ENCODE measurements at regions not wholly inside any gene's neighbourhood (a gene's known extent, or its start where the extent isn't known, plus 50 kb on each side); places are given as distances from the start of the nearest gene placed in this dataset.
"Not testable (repeated sequence)": the region's sequence is repeated elsewhere in the genome, so short reads cannot be mapped to it uniquely, and the experiment has no call there.

DNA sequence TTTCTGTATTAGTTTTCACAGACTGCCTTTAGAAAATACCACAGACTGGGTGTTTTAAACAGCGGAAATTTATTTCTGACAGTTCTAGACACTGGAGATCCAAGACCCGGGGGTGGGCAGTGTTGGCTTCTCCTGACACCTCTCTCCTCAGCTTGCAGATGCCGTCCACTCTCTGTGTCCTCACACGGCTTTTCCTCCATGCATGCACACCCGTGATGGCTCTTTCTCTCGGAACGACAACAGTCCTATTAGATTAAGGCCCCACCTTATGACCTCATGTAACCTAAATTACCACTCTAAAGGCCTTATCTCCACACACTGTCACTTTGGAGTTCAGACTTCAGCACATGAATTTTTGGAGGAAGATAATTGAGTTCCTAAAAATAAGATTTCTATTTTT, 142.9 kb upstream of the VWC2 start:
- DNase-seq = no peak
- Mint-ChIP-seq H3K9me3 (no peaks in the 10 kb centered on the region), H3K36me3 (no peaks in the 10 kb centered on the region), H3K4me3 (no peak overlapping the region), H3K4me1 (no peaks in the 10 kb centered on the region), H3K27ac (no peak overlapping the region), H3K27me3 (no peaks in the 10 kb centered on the region)
- CTCF ChIA-PET = no interaction called here

DNA sequence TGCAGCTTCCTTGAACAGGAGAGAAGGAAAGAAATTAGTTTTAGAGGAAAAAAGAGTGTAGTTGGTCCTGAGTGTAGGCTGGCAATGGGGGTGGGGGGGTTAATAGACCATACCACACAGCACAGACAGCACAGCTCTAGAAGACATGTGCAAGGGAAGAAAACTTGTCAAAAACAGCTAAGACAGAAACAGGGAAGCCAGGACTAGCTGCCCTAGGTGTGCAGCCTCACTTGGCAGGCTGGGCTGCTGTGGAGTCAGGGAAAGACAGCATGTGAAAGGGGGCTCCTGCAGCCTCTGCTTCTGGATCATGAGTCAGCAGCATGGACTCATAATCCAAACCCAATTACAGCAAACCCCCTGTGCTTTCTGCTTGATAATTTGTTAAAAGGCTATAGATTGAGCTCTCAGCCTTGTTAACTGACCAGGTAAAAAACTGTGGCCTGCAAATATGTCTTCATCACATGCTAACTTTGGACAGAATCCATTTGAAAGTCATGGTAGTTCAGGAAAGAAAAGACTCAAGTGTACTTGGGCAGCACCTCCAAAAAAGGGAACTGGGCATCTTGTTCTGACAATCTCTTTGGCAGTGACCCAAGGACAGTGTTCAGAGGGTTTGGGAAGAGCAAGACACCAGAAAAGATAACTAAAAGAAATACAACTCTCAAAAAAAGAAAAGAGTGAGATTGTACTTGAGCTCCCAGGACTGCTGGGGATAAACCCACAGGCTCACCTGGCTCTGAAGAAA, 142.2 kb upstream of the VWC2 start:
- Mint-ChIP-seq H3K27me3 (no peaks in the 10 kb centered on the region), H3K4me3 (no peak overlapping the region), H3K36me3 (no peaks in the 10 kb centered on the region), H3K9me3 (no peaks in the 10 kb centered on the region), H3K4me1 (no peaks in the 10 kb centered on the region), H3K27ac (no peak overlapping the region)
- CTCF ChIA-PET = no interaction called here
- DNase-seq = no peak

DNA sequence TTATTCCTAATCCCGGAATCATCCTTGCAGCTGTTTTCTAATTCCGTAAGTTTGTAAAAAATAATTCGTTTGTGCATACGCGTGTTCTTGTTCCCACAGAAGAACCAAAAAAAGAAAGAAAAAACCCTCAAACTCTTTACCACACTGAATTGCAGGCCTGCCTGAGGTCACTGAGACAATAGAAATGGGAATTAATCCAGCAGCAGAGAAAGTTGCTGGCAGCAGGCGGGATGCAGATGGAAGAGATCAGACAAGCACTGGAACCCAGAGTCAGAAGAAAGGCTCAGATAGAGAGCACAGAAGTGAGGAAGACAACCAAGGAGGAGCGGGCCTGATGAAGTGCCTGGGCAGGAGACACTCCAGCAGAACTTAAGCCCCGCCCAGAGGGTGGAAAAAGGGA, 141.5 kb upstream of the VWC2 start:
- CTCF ChIA-PET = no interaction called here
- H3K27ac Mint-ChIP-seq = no peak overlapping the region
- no peaks in the 10 kb centered on the region for H3K4me1 Mint-ChIP-seq
- no peaks in the 10 kb centered on the region for H3K36me3 Mint-ChIP-seq
- H3K4me3 Mint-ChIP-seq = no peak overlapping the region
- H3K27me3 Mint-ChIP-seq = no peaks in the 10 kb centered on the region
- no peaks in the 10 kb centered on the region for H3K9me3 Mint-ChIP-seq
- DNase-seq = no peak

DNA sequence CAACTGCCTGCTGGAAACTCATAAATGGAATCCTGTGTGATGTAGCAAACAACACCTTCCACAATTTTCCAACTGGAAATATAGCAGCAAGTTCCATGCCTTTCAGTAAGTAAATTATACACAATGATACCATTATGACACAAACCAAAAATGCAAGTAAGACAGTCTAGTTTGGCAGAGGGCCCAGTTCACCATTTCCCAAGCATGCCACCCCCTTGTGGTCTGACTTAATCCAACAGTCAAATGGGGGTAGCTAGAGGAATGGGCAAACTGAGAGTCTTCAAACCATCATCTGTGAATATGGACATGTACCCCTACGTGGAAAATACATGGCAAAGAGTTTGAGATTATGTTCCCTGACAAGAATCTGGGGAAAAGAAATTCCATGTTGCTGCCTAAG, 137.6 kb upstream of the VWC2 start:
- Mint-ChIP-seq H3K9me3 (no peaks in the 10 kb centered on the region), H3K27me3 (no peaks in the 10 kb centered on the region), H3K27ac (no peak overlapping the region), H3K36me3 (no peaks in the 10 kb centered on the region), H3K4me1 (no peaks in the 10 kb centered on the region), H3K4me3 (no peak overlapping the region)
- CTCF ChIA-PET = no interaction called here
- no peak for DNase-seq

DNA sequence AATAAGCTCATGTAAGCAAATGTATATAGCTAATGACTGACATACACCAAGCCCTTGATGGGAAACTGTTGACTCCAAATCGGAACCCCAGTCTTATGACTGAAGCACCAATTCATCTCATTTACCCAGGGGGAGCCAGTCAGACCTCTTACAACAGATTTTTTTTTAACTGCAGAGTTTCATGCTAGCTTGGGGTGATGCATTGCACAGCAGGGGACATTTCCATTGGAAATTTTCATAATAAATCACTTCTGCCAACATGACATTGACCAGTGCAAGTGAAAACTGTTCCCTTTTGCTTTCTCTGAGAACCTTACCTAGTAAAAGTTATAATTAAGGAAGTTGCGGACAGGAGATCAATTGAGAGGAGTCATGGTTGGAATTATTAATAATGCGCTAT, 137.0 kb upstream of the VWC2 start:
- H3K9me3 Mint-ChIP-seq = no peaks in the 10 kb centered on the region
- CTCF ChIA-PET = no interaction called here

DNA sequence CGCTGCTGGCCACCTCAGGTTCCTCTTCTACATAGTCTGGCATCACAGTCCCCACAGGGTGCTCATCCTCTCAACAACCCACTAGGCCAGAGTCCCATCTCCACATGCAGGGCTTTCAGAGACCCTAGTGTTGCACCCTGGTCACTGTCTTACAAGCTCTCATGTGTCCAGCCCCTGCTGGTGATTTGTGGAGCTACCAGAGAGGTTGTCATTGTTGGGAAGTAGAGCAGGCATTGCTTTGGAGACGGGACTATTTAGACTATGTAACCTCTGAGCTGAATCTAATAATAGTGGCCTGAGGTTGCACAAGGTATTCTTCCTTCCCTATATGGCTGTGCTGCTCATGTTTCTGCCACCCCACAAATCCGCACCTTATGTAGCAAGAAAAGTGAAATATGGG, 135.3 kb upstream of the VWC2 start:
- Mint-ChIP-seq H3K36me3 (no peaks in the 10 kb centered on the region), H3K4me3 (no peak overlapping the region), H3K27me3 (no peaks in the 10 kb centered on the region), H3K9me3 (no peaks in the 10 kb centered on the region), H3K27ac (no peak overlapping the region), H3K4me1 (no peaks in the 10 kb centered on the region)
- no peak for DNase-seq
- CTCF ChIA-PET = no interaction called here

More for the DNA sequence above, 137.0 kb upstream of the VWC2 start:
- no peaks in the 10 kb centered on the region for H3K27me3 Mint-ChIP-seq
- H3K4me1 Mint-ChIP-seq = no peaks in the 10 kb centered on the region
- DNase-seq = no peak
- no peak overlapping the region for H3K27ac Mint-ChIP-seq
- no peak overlapping the region for H3K4me3 Mint-ChIP-seq
- H3K36me3 Mint-ChIP-seq = no peaks in the 10 kb centered on the region

DNA sequence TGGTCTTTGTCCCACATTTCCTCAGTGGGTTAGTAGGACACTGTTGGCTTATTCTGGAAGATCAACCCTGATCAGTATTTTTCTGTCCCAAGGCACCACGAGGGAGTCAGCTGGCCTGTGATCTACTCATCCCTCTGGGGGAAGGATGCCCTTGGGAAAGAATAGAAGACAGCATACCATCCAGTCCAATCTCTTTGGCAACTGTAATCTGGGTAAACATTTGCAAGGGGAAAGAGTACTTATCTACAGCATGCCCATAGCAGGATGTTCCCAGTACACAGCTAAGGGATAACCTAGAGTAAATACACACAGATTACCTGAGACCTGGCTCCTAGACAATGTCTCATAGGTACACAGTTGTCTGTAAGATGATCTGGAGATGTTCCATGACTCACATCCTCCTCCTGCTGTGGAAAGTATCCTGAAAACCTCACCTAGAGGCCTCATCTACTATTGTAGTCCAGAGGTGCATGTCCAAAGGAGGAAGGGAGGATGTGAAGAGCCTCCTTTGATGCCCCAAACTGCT, 134.3 kb upstream of the VWC2 start:
- Mint-ChIP-seq H3K4me3 (no peak overlapping the region), H3K27ac (no peak overlapping the region), H3K9me3 (no peaks in the 10 kb centered on the region), H3K27me3 (no peaks in the 10 kb centered on the region), H3K36me3 (no peaks in the 10 kb centered on the region), H3K4me1 (no peaks in the 10 kb centered on the region)
- CTCF ChIA-PET = no interaction called here
- DNase-seq = no peak

DNA sequence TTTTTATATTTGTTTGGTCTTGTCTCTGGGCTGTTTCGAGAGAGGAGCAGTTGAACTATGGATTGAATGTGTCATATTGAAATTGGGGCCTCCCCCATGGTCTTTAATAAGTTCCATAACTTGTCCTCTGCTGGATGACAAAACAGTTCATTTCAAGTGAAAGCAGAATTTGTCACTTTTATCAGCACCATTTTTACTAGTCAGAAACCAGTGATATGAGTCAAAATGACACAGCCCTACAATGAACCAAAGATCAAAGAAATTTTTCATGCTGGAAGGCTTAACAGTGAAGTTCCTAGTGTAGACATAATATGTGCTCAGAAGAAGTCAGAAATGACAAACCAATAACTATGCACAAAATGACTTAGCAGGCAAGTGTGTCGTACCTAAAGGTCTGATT, 133.6 kb upstream of the VWC2 start:
- H3K27ac Mint-ChIP-seq = no peak overlapping the region
- H3K27me3 Mint-ChIP-seq = no peaks in the 10 kb centered on the region
- CTCF ChIA-PET = no interaction called here
- no peaks in the 10 kb centered on the region for H3K36me3 Mint-ChIP-seq
- no peaks in the 10 kb centered on the region for H3K4me1 Mint-ChIP-seq
- DNase-seq = no peak
- H3K9me3 Mint-ChIP-seq = no peaks in the 10 kb centered on the region
- H3K4me3 Mint-ChIP-seq = no peak overlapping the region

DNA sequence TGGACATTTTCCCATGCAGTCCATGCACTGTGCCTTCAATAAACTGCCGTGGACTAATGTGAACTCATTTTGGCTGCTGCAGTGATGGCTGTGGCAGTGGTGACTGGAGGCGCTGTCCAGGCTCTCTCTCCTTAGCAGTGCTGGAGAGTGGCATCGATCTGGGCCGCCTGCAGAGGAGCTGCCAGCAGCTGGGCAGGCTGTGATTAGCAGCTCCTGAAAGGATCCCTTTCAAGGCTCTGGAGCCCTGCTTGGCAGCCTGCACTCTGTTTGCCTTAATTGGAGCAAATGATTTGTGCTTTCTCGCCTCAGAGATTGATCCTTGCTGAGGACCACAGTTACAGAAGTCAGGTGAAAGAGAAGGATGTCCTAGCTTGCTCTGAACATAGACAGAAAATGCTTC, 130.1 kb upstream of the VWC2 start:
- no peak overlapping the region for H3K27ac Mint-ChIP-seq
- H3K4me3 Mint-ChIP-seq = no peak overlapping the region
- no peak for DNase-seq
- no peaks in the 10 kb centered on the region for H3K4me1 Mint-ChIP-seq
- no peaks in the 10 kb centered on the region for H3K9me3 Mint-ChIP-seq
- H3K27me3 Mint-ChIP-seq = no peaks in the 10 kb centered on the region
- no peaks in the 10 kb centered on the region for H3K36me3 Mint-ChIP-seq
- CTCF ChIA-PET = no interaction called here

DNA sequence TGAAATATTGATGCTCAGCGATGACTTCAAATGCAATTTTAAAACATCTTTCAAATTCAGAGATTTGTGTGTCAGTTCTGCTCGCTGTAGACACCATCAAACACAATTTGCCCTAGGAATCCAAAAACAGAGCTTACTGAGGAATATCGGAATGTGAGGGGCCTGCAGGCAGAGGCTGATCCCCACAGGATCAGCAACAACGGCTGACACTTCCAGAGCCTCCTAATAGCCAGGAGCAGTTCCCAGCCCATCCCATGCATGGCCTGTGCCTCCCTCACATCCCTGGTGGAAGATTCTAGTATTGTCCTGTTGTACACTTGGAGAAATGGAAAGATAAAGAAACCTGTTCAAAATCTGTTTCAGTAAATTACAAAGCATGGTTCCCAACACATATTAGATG, 129.7 kb upstream of the VWC2 start:
- no peak for DNase-seq
- no peak overlapping the region for H3K4me3 Mint-ChIP-seq
- no peaks in the 10 kb centered on the region for H3K36me3 Mint-ChIP-seq
- H3K9me3 Mint-ChIP-seq = no peaks in the 10 kb centered on the region
- CTCF ChIA-PET = no interaction called here
- no peak overlapping the region for H3K27ac Mint-ChIP-seq
- H3K4me1 Mint-ChIP-seq = no peaks in the 10 kb centered on the region
- H3K27me3 Mint-ChIP-seq = no peaks in the 10 kb centered on the region

DNA sequence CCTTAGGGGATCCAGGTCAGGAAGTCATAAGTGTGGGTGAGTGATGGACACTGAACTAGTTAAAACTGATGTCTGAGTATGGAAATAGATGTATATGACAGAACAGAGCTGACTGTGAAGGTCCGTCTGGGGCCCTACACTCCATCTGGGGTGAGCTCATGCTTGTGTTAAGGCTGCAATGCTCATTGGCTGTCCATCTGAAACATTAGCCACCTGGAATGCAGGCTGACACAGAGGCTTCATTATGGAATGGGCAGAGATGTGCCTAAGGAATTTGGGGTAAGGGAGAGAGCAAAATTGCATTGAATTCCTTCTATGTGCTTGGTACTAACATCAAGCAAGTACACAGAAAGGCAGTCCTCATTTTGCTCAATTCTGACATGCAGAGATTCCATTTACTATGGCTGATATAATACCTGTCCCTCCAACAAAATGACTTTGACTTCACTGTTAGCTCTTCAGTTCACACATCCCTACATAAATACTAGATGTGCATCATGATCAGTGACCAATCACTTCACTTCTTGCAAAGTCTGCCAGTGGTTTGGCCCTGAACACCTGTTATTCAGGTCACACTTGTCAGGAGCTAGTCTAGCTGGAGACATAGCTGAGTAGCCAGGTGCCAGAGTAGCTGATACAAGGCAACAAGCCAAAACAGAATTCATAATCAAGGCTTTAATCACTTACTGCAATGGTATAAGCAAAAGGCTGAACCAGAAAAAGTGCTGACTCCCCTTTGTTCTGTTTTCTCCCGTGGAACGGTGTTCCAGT, 128.9 kb upstream of the VWC2 start:
- H3K36me3 Mint-ChIP-seq = no peaks in the 10 kb centered on the region
- DNase-seq = no peak
- no peak overlapping the region for H3K27ac Mint-ChIP-seq
- H3K9me3 Mint-ChIP-seq = no peaks in the 10 kb centered on the region
- H3K4me3 Mint-ChIP-seq = no peak overlapping the region
- no peaks in the 10 kb centered on the region for H3K4me1 Mint-ChIP-seq
- CTCF ChIA-PET = no interaction called here
- no peaks in the 10 kb centered on the region for H3K27me3 Mint-ChIP-seq

DNA sequence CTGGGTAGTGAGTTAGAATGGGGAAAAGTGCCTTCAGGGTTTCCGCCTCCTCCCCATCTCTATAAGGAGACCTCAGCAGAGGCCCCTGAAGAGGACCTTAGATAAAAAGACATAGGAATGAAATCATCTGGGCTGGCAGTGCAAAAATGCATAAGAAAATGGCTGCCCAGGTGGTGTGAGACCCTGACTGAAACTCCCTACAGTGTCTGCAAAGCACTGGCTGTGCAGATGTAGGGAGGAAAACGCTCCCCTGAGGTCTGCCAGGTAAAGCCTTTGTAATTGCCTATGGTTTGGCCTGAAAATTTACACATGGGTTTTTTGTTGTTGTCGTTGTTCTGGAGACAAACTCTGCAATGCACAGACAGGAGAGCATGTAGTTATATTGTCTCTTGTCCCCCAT, 128.1 kb upstream of the VWC2 start:
- no peak overlapping the region for H3K27ac Mint-ChIP-seq
- DNase-seq = no peak
- H3K4me1 Mint-ChIP-seq = no peaks in the 10 kb centered on the region
- no peaks in the 10 kb centered on the region for H3K36me3 Mint-ChIP-seq
- no peaks in the 10 kb centered on the region for H3K9me3 Mint-ChIP-seq
- no peak overlapping the region for H3K4me3 Mint-ChIP-seq
- no peaks in the 10 kb centered on the region for H3K27me3 Mint-ChIP-seq
- CTCF ChIA-PET = no interaction called here

DNA sequence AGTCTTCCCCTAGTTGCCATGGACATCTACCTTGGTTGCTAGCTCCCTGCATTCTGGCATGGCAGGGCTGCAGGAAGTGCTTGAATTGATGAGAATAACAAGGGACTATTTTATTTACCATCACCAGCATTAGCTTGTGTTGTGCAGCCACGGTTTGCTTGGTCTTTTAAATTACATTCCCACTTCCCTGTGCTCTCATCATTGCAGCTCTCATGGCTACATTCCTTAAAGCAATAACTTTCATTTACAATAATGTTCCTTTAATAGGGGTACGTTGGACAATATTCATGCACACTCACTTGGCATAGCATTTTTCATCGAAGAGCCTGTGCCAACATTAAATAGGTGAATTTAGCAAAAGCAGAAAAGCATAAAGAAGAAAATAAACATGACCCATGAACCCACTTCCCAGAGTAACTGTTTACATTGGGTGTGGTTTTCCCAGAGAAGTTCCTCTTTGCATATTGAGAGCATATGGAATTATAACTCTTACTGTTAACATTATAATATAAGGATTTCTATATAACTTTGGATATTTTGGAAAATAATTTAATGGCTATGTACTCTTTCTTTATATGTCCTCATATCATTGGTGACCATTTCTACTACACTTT, 113.2 kb upstream of the VWC2 start:
- H3K9me3 Mint-ChIP-seq = no peaks in the 10 kb centered on the region
- CTCF ChIA-PET = no interaction called here
- H3K4me1 Mint-ChIP-seq = no peaks in the 10 kb centered on the region
- H3K36me3 Mint-ChIP-seq = no peaks in the 10 kb centered on the region
- H3K27ac Mint-ChIP-seq = no peak overlapping the region
- no peak overlapping the region for H3K4me3 Mint-ChIP-seq
- DNase-seq = no peak
- H3K27me3 Mint-ChIP-seq = no peaks in the 10 kb centered on the region

DNA sequence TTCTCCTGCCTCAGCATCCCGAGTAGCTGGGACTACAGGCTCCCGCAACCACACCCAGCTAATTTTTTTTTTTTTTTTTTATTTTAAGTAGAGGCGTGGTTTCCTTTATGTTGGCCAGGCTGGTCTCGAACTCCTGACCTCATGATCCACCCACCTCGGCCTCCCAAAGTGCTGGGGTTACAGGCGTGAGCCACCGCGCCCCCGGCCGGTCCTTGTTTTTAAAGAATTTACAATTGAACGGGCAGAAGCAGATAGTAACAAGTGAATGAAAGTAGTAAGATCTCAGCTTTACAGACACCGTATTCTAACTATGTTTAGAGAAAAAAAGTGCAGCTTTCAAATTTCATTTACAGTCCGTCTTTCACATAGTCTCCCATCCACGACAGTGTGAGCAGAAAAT, 112.5 kb upstream of the VWC2 start:
- no peak overlapping the region for H3K27ac Mint-ChIP-seq
- CTCF ChIA-PET = no interaction called here
- H3K27me3 Mint-ChIP-seq = no peaks in the 10 kb centered on the region
- no peak for DNase-seq
- H3K9me3 Mint-ChIP-seq = peaks cover 2% of the 10 kb centered on the region
- no peaks in the 10 kb centered on the region for H3K4me1 Mint-ChIP-seq
- H3K36me3 Mint-ChIP-seq = no peaks in the 10 kb centered on the region
- H3K4me3 Mint-ChIP-seq = no peak overlapping the region

DNA sequence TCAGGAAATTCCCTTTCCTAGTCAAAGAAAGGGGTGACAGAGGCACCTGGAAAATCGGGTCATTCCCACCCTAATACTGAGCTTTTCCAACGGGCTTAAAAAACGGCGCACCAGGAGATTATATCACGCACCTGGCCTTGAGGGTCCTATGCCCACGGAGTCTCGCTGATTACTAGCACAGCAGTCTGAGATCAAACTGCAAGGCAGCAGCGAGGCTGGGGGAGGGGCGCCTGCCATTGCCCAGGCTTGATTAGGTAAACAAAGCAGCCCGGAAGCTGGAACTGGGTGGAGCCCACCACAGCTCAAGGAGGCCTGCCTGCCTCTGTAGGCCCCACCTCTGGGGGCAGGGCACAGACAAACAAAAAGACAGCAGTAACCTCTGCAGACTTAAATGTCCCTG, 107.5 kb upstream of the VWC2 start:
- H3K27ac Mint-ChIP-seq, H3K9me3 Mint-ChIP-seq, CTCF ChIA-PET, DNase-seq, H3K4me3 Mint-ChIP-seq, H3K4me1 Mint-ChIP-seq, H3K36me3 Mint-ChIP-seq, H3K27me3 Mint-ChIP-seq: not testable (repeated sequence)

All from activated naive CD4-positive, alpha-beta T cell treated with anti-CD3 and anti-CD28 coated beads, Interleukin-2, amount 10 ng/mL, durations not matched to agents 7 days and 5 days (primary cell).